ENCODE measurements at regions not wholly inside any gene's neighbourhood (a gene's known extent, or its start where the extent isn't known, plus 50 kb on each side); places are given as distances from the start of the nearest gene placed in this dataset.
"Not testable (repeated sequence)": the region's sequence is repeated elsewhere in the genome, so short reads cannot be mapped to it uniquely, and the experiment has no call there.

- intact Hi-C loops (cut with DNase I; ENCODE audit: low total_unique reads), result no loop called here
- ATAC-seq (no peak), DNase-seq (no peak)
- Histone ChIP-seq H3K27me3 (no peaks in the 10 kb centered on the region), H3K4me3 (no peak overlapping the region), H3K36me3 (no peaks in the 10 kb centered on the region), H3K27ac (no peak overlapping the region), H3K4me1 (no peaks in the 10 kb centered on the region), H3K9me3 (no peaks in the 10 kb centered on the region)
- in situ Hi-C loops (cut with MboI; ENCODE audit: low sequenced_read_pairs in 4 of 4), result no loop called here
- TF ChIP-seq POLR2A (IDR thresholded peaks at IDR 0.05) (no peak), CTCF (IDR thresholded peaks at IDR 0.05 in 4 of 5, conservative IDR thresholded peaks at IDR 0.05 in 1 of 5) (no peak)
These were observed 1311.1 kb upstream of the NRXN1 start for GRCh38 chr2:52343010-52343409.

GRCh38 chr2:52342458-52342857 lies 1310.5 kb upstream of the NRXN1 start:
- no peak for DNase-seq
- Histone ChIP-seq H3K27me3 (no peaks in the 10 kb centered on the region), H3K4me3 (no peak overlapping the region), H3K27ac (no peak overlapping the region), H3K36me3 (no peaks in the 10 kb centered on the region), H3K4me1 (no peaks in the 10 kb centered on the region), H3K9me3 (no peaks in the 10 kb centered on the region)
- ATAC-seq, result no peak
- no peak for TF ChIP-seq CTCF (IDR thresholded peaks at IDR 0.05 in 4 of 5, conservative IDR thresholded peaks at IDR 0.05 in 1 of 5)
- intact Hi-C loops (cut with DNase I; ENCODE audit: low total_unique reads), result no loop called here
- in situ Hi-C loops (cut with MboI; ENCODE audit: low sequenced_read_pairs in 4 of 4), result no loop called here

GRCh38 chr2:52341732-52342131 lies 1309.8 kb upstream of the NRXN1 start:
- Histone ChIP-seq H3K4me3 (no peak overlapping the region), H3K9me3 (no peaks in the 10 kb centered on the region), H3K27me3 (no peaks in the 10 kb centered on the region), H3K36me3 (no peaks in the 10 kb centered on the region), H3K27ac (no peak overlapping the region), H3K4me1 (no peaks in the 10 kb centered on the region)
- ATAC-seq (no peak), DNase-seq (no peak)
- in situ Hi-C loops (cut with MboI; ENCODE audit: low sequenced_read_pairs in 4 of 4), result no loop called here
- intact Hi-C loops (cut with DNase I; ENCODE audit: low total_unique reads), result no loop called here
- TF ChIP-seq CTCF (IDR thresholded peaks at IDR 0.05 in 4 of 5, conservative IDR thresholded peaks at IDR 0.05 in 1 of 5) (no peak), POLR2A (IDR thresholded peaks at IDR 0.05) (no peak)

GRCh38 chr2:52340171-52340570 lies 1308.2 kb upstream of the NRXN1 start:
- DNase-seq, result no peak
- H3K4me3 ChIP-seq, result no peak overlapping the region
- no peaks in the 10 kb centered on the region for H3K27me3 ChIP-seq
- H3K27ac ChIP-seq, result no peak overlapping the region
- H3K9me3 ChIP-seq, result no peaks in the 10 kb centered on the region
- H3K36me3 ChIP-seq, result no peaks in the 10 kb centered on the region
- no peaks in the 10 kb centered on the region for H3K4me1 ChIP-seq
- no peak for TF ChIP-seq CTCF (IDR thresholded peaks at IDR 0.05 in 4 of 5, conservative IDR thresholded peaks at IDR 0.05 in 1 of 5)
- no peak for TF ChIP-seq POLR2A (IDR thresholded peaks at IDR 0.05)
- intact Hi-C loops (cut with DNase I; ENCODE audit: low total_unique reads), result no loop called here
- in situ Hi-C loops (cut with MboI; ENCODE audit: low sequenced_read_pairs in 4 of 4), result no loop called here
- no peak for ATAC-seq

GRCh38 chr2:52337786-52338185 lies 1305.9 kb upstream of the NRXN1 start:
- H3K9me3 ChIP-seq; in situ Hi-C loops (cut with MboI; ENCODE audit: low sequenced_read_pairs in 4 of 4); H3K4me1 ChIP-seq; intact Hi-C loops (cut with DNase I; ENCODE audit: low total_unique reads); ATAC-seq; H3K36me3 ChIP-seq; H3K4me3 ChIP-seq; DNase-seq; H3K27me3 ChIP-seq; H3K27ac ChIP-seq: not testable (repeated sequence)

Measured in gastrocnemius medialis (tissue), 4 donors.